Astrocyte (in vitro differentiated cells and primary cell): ENCODE measurements at regions not wholly inside any gene's neighbourhood (a gene's known extent, or its start where the extent isn't known, plus 50 kb on each side); places are given as distances from the start of the nearest gene placed in this dataset.

Source experiments
- CTCF ChIP-seq: IDR thresholded peaks from 2 replicates; pipeline ENCODE4 v1.5.1; 2011; ENCODE audit warnings: low read depth, mild to moderate bottlenecking, inconsistent platforms, low read length, moderate library complexity; ENCODE audit not compliant: insufficient read depth
- EZH2 ChIP-seq: IDR thresholded peaks from 2 replicates; pipeline ENCODE4 v1.6.1; 2012; ENCODE audit warnings: mild to moderate bottlenecking, low read length, inconsistent platforms; ENCODE audit not compliant: insufficient read depth

- TF ChIP-seq CTCF (no peak), EZH2 (no peak)
Measured at GRCh38 chr18:70535041-70535440, 246.2 kb downstream of the SOCS6 start.
